ENCODE measurements at regions not wholly inside any gene's neighbourhood (a gene's known extent, or its start where the extent isn't known, plus 50 kb on each side); places are given as distances from the start of the nearest gene placed in this dataset.
A peak's percentile ranks its signal among the peaks of the same experiment; 100 is the strongest.

GRCh38 chr10:2949221-2949947, 118.0 kb upstream of the PFKP start:
- no peak for DNase-seq

GRCh38 chr10:2948127-2948854, 119.1 kb upstream of the PFKP start:
- no peak for DNase-seq

GRCh38 chr10:2944788-2945187, 122.6 kb upstream of the PFKP start:
- DNase-seq, result no peak

GRCh38 chr10:2943932-2944614, 123.3 kb upstream of the PFKP start:
- DNase-seq, result no peak

GRCh38 chr10:2942938-2943337, 124.4 kb upstream of the PFKP start:
- DNase-seq, result no peak

- no peak for DNase-seq
Measured at GRCh38 chr10:2938869-2939268, 128.5 kb upstream of the PFKP start.

GRCh38 chr10:2936816-2937215, 130.5 kb upstream of the PFKP start:
- no peak for DNase-seq

- no peak for DNase-seq
Measured at GRCh38 chr10:2935647-2936386, 131.5 kb upstream of the PFKP start.

GRCh38 chr10:2933924-2934323, 133.4 kb upstream of the PFKP start:
- DNase-seq, result no peak

GRCh38 chr10:2933519-2933918, 133.8 kb upstream of the PFKP start:
- no peak for DNase-seq

GRCh38 chr10:2933071-2933470, 134.3 kb upstream of the PFKP start:
- DNase-seq, result no peak

GRCh38 chr10:2929480-2930258, 137.7 kb upstream of the PFKP start:
- DNase-seq, result no peak

GRCh38 chr10:2927958-2928840, 139.1 kb upstream of the PFKP start:
- peak; percentile 34 to 51 for DNase-seq

- no peak for DNase-seq
Measured at GRCh38 chr10:2926918-2927660, 140.3 kb upstream of the PFKP start.

- DNase-seq, result no peak
Measured at GRCh38 chr10:2925631-2926030, 141.7 kb upstream of the PFKP start.

- DNase-seq, result no peak
Measured at GRCh38 chr10:2924431-2924830, 142.9 kb upstream of the PFKP start.

- DNase-seq, result no peak
Measured at GRCh38 chr10:2921956-2922680, 145.2 kb upstream of the PFKP start.

GRCh38 chr10:2920637-2921036, 146.7 kb upstream of the PFKP start:
- DNase-seq, result no peak

- no peak for DNase-seq
Measured at GRCh38 chr10:2920168-2920567, 147.2 kb upstream of the PFKP start.

- no peak for DNase-seq
Measured at GRCh38 chr10:2919016-2919415, 148.3 kb upstream of the PFKP start.
